ENCODE measurements at regions not wholly inside any gene's neighbourhood (a gene's known extent, or its start where the extent isn't known, plus 50 kb on each side); places are given as distances from the start of the nearest gene placed in this dataset.
A peak's percentile ranks its signal among the peaks of the same experiment; 100 is the strongest.

DNA sequence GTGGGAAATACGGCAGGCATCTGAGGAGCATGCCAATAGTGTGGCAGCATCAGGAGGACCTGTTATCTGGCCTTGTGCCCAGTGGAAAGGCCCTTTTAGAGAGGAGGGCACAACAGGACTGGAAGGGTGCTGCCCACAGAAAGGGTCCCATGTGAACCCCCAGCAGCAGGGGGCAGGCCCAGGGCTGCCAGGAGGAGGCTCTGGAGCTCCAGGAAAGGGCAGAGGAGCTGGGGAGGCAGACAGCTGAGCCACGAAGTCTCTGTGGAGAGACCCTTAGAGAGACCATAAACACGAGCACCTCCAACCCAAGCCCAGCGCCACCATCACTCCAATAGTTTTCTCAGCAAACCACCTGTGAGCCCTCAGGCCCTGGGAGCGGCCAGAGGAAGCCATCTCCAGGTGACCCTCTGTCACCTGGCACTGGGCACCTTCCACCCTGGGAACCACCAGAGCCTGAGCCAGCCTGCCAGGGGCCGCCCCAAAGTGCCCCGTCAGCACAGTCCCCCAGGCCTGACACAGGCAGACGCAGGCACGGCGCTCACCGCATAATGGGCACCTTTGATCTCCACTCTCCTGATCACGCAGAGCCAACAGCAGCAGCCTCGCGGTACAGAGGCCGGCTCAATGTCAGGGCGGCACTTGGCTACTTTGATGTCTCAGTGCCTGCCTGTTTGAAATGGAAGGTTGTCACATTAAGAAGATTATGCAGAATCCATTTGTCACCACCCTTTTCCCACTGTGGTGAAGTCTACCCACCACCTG is 162.5 kb upstream of the RAB6C start:
- no peak overlapping the region for H3K27ac ChIP-seq
- no peaks in the 10 kb centered on the region for H3K4me1 ChIP-seq
- no peak for TF ChIP-seq CTCF (IDR thresholded peaks at IDR 0.05)
- no peak for TF ChIP-seq POLR2A (IDR thresholded peaks at IDR 0.05)
- ATAC-seq, result no peak
- DNase-seq, result no peak
- H3K36me3 ChIP-seq, result no peaks in the 10 kb centered on the region
- no peak overlapping the region for H3K4me3 ChIP-seq
- WGBS (ENCODE audit: insufficient coverage, low coverage, low lambda C conversion rate, missing lambda C conversion rate), result no CpG with 5 or more reads among the region's 16 CpGs
- no peaks in the 10 kb centered on the region for H3K9me3 ChIP-seq
- intact Hi-C loops (cut with DNase I), result no loop called here
- H3K27me3 ChIP-seq, result no peaks in the 10 kb centered on the region

- no peaks in the 10 kb centered on the region for H3K9me3 ChIP-seq
- H3K4me1 ChIP-seq, result no peaks in the 10 kb centered on the region
- WGBS (ENCODE audit: insufficient coverage, low coverage, low lambda C conversion rate, missing lambda C conversion rate), result 40% methylated on average over 1 of the region's 7 CpGs
- no peaks in the 10 kb centered on the region for H3K36me3 ChIP-seq
- TF ChIP-seq POLR2A (IDR thresholded peaks at IDR 0.05), result no peak
- no peak for TF ChIP-seq CTCF (IDR thresholded peaks at IDR 0.05)
- no peak overlapping the region for H3K27ac ChIP-seq
- no peak for DNase-seq
- H3K27me3 ChIP-seq, result no peaks in the 10 kb centered on the region
- intact Hi-C loops (cut with DNase I), result no loop called here
- H3K4me3 ChIP-seq, result no peak overlapping the region
- ATAC-seq, result peak in 1 of 4 donors; percentile 32
Observed at GRCh38 chr2:129819855-129820254, 159.6 kb upstream of the RAB6C start.

- H3K27ac ChIP-seq, result no peak overlapping the region
- 82% methylated on average over 6 of the region's 6 CpGs for WGBS (ENCODE audit: insufficient coverage, low coverage, low lambda C conversion rate, missing lambda C conversion rate)
- no peaks in the 10 kb centered on the region for H3K36me3 ChIP-seq
- H3K27me3 ChIP-seq, result no peaks in the 10 kb centered on the region
- H3K4me3 ChIP-seq, result no peak overlapping the region
- intact Hi-C loops (cut with DNase I), result no loop called here
- no peak for TF ChIP-seq POLR2A (IDR thresholded peaks at IDR 0.05)
- TF ChIP-seq CTCF (IDR thresholded peaks at IDR 0.05), result no peak
- DNase-seq (no peak), ATAC-seq (no peak)
- H3K4me1 ChIP-seq, result no peaks in the 10 kb centered on the region
- H3K9me3 ChIP-seq, result no peaks in the 10 kb centered on the region
Observed at GRCh38 chr2:129820908-129821307, 158.6 kb upstream of the RAB6C start.

- TF ChIP-seq POLR2A (IDR thresholded peaks at IDR 0.05) (no peak), CTCF (IDR thresholded peaks at IDR 0.05) (no peak)
- WGBS (ENCODE audit: insufficient coverage, low coverage, low lambda C conversion rate, missing lambda C conversion rate), result 52% methylated on average over 2 of the region's 4 CpGs
Observed at GRCh38 chr2:129821445-129821844, 158.0 kb upstream of the RAB6C start.

More at GRCh38 chr2:129821445-129821844, 158.0 kb upstream of the RAB6C start:
- DNase-seq (no peak), ATAC-seq (no peak)
- Histone ChIP-seq H3K27ac (no peak overlapping the region), H3K27me3 (no peaks in the 10 kb centered on the region), H3K9me3 (no peaks in the 10 kb centered on the region), H3K4me1 (no peaks in the 10 kb centered on the region), H3K4me3 (no peak overlapping the region), H3K36me3 (no peaks in the 10 kb centered on the region)
- intact Hi-C loops (cut with DNase I), result no loop called here

Measured in right lobe of liver (tissue), 6 donors.